ENCODE measurements at regions not wholly inside any gene's neighbourhood (a gene's known extent, or its start where the extent isn't known, plus 50 kb on each side); places are given as distances from the start of the nearest gene placed in this dataset.

DNA sequence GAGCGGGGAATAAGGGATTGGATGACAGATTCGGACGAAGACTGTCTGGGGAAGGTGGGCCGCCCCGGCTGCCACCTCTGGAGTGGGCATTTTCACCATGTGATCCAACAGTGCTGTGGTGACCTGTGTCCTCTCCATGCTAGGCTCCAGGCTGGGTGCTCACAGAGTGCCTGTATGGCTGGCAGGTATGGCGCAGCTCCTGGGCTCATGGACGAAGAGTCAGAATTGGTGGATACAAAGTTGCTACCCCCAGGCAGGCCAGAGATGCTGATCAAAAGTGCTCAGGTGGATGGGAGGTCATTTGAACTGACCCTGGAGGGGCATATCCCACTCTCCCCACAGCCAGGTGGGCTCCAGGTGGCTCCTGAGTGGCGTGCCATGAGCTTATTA, 111.3 kb upstream of the UQCRFS1 start:
- no peak for DNase-seq

DNA sequence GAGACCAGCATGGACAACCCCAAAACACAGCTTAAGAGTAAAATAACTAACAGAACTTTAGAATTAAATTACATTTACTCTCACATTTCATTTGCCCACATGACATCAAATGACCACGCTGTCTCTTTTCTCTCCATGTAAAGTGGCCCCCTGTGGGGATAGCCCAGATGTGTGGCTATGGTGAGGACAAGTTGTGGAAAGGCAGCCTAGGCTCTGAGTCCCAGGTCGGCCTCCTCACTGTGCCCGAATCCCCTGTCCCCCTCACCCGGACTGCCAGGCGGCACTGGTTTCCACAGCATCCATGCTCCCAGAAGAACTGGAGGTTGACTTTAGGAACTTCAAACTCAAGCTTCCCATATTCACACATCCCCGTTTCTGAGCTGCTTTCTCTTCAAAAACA, 111.8 kb upstream of the UQCRFS1 start:
- no peak for DNase-seq

DNA sequence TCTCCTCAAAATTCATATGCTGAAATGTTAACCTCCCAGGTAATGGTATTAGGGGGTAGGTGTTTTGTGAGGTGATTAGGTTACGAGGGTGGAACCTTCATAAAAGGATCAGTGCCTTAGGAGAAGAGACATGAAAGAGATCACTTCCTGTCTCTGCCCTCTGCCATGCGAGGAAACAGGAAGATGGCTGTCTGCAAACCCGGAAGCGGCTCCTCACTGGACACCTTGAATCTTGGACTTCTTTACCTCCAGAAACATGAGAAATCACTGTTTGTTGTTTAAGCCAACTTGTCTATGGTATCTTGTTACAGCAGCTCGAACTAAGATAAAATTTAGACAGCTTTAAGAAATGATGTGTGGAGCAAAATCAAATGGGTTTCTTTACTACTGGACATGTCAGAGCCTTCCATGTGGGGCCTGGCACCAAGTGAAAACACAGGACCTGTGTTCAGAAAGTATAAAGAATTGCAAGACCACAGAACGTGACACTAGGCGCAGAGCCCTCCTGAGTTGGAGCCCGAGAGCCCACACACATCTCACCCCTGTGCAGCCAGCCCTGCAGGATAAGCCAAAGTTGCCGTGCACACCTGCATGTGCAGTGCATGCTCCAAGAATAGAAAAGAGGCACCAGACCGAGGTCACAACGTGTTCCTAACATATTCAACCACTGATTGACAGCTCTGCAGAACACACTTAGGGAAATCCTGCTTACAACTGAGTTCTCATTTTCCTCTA, 112.5 kb upstream of the UQCRFS1 start:
- DNase-seq: no peak

DNA sequence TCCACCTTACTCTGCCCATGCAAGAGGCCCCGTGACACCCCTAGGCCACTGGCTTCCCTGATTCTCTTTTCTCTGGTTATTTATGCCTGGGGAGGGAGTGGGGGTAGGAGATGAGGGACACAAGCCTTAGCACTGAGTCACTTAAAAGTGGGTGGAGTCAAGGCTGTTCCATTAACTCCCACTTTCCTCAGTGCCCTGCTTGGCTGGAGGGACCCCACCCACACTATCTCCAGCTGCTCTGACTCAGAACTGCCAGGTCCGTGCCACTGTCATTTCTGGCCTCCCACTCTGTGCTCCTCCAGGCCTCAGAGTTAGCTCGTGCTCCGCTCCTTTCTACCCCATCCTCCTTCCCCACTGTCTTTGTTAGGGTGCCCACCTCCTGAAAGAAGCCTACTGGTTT, 113.4 kb upstream of the UQCRFS1 start:
- DNase-seq: no peak

DNA sequence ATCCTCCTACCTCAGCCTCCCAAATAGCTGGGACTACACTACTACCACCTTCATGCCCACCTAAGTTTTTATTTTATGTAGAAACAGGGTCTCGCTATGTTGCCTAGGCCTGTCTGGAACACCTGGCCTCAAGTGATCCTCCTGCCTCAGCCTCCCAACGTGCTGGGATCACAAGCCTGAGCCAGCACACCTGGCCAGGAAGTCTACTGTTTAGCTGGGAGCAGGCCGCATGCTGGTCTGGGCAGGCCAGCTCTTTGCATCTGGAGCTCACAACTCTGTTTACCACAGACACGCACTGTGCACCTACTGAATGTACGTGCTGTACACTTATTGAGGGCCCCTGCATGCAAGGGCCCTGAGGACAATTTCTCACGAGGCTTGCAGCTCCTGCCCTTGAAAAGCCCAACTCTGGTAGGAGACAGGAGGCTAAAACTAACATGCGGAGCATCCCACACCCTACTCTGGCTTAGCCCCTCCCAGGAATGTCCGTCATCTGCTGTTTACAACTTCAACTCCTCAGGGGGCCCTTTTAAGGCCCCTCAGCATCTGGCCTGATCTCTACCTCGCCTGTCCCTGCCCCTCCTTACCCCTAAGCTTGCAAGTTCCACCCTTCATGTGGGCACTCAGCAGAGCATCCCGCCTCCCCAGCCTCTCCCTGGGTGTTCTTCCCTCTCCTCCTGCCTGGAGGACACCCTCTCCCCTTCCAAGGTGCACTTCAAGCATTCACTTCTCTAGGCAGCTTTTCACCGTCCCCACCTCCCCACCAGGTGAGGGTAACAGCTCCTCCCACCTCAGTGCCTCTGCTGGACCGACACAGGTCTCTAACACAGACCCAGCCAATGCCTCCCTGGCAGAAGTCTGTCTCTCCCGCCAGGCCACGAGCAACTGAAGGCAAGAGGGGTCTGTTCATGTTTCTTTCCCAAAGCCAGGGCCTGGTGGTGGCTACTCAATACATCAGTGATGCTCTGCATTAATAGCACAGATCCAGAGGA, 114.2 kb upstream of the UQCRFS1 start:
- no peak for DNase-seq

DNA sequence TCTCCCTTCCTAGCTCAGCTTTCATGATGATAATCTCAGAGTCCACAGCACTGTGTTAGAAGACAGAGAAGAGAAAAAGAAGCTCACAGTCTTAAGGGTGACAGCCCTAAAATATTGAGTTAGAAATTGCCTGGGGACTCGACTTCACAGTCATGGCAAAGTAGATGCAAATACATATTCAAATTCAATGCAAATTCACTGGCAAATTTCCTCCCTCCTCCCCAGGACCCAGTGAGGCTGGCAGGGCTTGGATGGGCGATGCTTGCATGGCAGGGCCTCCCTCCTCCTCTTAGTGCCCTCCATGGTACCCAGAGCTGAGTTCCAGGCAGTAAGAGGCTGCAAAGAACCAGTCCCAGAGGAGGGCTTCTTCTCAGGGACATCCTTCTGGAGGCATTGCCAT, 115.6 kb upstream of the UQCRFS1 start:
- DNase-seq: no peak

DNA sequence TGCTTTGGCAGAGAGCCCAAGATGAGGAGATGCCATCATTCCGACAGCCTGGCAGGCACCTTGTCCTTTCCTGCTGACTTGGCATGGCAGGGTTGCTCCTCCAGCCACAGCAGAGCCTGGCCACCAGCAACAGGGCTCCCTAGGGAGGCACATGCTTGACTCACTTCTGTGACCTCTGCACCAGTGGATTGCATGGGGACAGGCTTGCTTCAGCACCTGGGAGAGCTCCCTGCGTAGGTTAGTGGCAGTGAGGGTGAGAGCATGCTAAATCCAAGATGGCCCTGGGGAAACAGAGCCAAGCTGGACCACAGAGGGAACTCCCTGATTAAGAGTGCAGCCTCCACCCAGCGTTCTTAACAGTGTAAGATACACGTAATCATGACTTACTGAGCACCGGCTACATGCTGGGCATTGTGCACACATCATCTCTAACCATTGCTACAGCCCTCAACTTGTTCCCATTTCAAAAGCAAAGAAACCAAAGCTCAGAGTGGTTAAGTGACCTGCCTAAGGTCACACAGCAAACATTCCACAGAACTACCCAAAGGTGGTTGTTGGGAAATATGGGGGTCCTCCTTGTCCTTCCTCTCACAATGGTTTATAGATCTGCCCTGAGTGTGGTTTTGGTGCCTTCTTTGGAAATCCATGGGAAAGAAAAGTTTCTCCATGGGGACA, 116.6 kb upstream of the UQCRFS1 start:
- DNase-seq: no peak

DNA sequence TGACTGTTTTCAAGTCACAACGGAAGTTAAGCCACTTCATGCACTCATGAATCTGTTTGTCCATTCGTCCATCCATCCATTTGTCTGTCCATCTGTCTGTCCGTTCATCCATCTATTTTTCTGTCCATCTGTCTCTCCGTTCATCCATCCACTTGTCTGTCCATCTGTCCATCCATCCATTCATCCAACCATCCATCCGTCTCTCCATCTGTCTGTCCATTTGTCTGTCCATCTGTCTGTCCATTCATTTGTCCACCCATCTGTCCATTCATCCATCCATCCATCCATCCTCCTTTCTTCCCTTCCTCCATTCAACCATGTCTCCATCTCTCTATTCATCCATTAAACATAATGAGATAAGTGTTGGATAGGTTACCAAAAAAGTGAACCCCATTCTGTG, 123.5 kb upstream of the UQCRFS1 start:
- no peak for DNase-seq

DNA sequence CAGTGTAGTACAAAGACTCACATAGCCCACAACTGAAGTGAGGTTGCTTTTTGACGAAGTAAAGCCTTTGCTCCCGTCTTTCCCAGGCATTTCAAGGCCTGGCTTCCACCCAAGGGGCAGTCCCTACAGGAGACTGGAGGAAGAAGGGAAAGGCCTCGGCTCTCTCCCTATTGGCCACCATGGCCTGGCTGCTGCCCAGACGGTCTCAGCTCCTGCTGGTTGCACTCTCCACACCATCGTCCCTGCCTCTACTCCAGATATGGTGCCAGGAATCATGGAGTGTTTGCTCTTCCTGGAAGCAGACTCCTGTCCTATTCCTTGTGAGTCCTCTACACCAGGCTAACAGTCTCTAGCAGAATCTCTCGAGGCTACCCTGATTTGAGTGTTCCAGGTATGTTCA, 124.1 kb upstream of the UQCRFS1 start:
- DNase-seq: no peak

DNA sequence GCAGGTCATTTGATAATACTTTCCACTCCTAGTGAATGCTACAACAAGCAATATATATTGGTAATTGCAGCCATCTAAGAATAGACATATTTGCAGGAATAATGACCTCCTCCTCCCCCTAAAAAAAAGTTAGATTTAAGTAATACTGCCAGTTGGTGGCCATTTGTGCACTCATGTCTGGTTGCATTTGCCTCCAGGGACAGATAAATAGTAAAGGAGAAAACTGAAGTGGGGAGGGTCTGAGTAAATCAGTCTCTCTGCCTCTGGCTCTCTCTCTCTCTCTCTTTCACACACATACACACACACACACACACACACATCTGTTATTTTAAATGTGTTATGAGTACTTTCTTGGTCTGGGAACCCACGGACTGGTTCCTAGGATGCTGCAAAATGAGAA, 125.5 kb upstream of the UQCRFS1 start:
- no peak for DNase-seq

DNA sequence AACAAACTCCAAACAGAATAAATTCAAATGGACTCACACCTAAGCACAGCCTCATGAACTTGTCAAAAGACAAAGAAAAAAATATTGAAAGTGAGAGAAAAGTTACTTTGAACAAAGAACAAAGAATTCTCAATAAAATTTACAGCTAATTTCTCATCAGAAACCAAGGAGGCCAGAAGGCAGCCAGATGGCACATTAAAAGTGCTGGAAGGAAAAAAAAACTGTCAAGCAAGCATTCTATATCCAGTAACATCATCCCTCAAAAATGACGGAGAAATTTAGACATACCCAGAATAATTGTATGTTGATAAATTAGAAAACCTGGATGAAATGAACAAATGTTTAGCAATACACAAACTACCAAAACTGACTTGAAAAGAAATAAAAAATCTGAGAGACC, 129.8 kb upstream of the UQCRFS1 start:
- DNase-seq: no peak

DNA sequence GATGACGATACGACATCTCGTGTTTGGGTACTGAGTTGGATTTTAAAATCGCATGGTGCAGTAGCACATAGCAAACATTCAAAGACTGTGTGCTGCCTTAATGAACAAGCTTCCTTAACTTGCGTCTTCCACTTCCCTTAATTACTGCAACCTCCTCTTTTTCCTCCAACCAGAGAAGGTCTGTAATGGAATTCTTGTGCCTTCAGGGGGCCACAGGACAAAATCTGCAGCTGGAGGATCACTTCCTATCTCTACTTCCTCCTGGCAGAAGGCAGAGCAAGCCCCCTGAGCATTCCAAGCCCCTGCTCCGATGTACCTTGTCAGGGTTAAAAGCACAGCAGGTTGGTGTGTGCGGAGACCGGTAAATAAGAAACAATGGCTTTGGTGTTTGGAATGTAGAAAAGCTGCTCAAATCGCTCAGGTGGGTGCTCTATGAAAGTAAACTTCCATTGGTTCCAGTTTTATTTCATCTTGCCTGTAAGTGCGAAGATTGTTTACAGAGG, 151.3 kb upstream of the UQCRFS1 start:
- DNase-seq: no peak

DNA sequence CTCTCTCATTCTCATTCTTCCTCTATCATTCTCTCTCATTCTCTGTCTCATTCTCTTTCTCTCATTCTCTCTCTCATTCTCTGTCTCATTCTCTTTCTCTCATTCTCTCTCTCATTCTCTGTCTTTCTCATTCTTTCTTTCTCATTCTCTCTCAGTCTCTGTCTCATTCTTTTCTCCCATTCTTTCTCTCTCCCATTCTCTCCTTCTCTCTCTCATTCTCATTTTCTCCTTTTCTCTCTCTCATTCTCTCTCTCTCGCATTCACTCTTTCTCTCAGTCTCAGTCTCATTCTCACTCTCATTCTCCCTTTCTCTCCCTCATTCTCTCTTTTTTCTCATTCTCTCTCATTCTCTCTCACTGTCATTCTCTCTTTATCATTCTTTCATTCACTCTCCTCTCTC, 152.0 kb upstream of the UQCRFS1 start:
- no peak for DNase-seq

DNA sequence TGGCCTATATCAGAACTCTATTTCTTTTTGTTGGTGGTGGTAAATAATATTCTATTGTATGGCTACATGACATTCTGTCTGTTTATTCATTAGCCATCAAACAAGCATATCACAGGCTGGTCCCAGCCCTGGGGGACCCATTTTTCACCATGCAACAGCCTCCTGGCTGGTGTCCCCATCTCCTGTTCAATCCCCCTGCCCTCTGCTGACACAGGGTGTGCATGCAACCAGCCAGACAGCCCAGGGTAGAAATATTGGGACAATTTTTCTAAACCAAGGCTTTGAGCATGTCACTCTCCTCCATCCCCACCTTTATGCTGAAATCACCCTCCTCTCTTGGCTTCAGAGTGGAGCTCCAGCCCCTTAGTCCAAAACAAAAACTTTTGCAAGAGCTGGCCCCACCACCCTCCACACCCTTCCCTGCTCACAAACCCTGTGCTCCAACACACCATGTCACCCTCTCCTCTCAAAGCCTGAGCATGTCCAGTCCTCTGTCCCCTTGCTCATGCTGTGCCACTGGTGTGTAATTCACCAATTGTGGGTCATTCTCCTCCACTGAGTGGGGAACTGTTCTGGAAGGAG, 153.0 kb upstream of the UQCRFS1 start:
- DNase-seq: no peak

DNA sequence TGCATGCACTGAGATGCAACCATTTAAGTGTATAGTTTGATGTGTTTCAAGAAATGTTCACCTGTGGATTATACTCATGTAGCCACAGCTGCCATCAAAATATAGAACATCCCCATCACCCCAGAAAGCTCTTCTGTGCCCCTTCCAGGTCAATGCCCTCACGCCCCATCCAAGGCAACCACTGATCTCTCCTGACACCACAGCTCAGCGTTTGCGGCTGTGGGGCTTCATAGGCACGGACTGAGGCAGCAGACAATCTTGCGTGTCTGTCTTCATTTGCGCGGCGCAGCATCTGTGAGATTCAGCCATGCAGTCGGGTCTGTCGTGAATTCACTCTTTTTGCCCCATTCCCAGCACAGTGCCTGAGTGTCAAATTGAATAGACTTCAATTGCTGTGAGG, 153.8 kb upstream of the UQCRFS1 start:
- DNase-seq: no peak

DNA sequence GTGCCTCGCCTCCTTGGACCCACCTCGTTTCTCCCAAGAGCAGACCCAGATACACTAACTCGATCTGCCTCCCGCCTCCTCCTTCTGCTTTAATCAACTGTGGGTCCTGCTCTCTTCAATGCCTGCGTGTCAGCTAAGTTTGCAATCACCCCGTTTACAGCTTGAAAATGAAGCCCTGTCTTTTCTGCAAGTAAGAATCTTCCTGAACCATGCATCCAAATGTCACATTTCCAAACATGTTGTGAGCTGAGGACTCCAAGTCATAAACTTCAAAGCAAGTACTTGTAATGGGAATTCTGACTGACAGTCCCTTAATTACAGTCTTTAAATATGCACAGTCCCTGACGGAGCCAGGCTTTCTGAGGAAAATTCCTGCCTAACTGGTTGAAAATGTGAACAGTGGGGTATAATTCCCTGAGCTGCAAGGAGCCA, 154.9 kb upstream of the UQCRFS1 start:
- no peak for DNase-seq

DNA sequence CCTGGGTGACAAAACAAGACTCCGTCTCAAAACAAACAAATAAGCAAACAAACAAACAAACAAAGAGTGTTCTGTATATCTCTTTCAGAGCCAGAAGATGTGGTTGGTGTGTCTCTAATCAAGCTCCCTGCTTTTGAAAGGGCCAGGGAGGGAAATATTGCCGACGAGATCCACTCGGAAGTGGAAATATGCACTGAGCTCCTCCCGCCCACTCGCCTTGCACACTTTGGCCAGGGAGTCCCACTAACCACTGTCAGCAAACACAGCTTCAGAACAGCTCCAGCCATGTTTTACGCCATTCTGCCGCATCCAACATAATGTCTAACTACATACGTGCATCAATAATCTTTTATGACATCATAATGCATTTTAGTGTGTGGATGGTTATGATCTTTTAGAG, 155.5 kb upstream of the VSTM2B start:
- DNase-seq: no peak

DNA sequence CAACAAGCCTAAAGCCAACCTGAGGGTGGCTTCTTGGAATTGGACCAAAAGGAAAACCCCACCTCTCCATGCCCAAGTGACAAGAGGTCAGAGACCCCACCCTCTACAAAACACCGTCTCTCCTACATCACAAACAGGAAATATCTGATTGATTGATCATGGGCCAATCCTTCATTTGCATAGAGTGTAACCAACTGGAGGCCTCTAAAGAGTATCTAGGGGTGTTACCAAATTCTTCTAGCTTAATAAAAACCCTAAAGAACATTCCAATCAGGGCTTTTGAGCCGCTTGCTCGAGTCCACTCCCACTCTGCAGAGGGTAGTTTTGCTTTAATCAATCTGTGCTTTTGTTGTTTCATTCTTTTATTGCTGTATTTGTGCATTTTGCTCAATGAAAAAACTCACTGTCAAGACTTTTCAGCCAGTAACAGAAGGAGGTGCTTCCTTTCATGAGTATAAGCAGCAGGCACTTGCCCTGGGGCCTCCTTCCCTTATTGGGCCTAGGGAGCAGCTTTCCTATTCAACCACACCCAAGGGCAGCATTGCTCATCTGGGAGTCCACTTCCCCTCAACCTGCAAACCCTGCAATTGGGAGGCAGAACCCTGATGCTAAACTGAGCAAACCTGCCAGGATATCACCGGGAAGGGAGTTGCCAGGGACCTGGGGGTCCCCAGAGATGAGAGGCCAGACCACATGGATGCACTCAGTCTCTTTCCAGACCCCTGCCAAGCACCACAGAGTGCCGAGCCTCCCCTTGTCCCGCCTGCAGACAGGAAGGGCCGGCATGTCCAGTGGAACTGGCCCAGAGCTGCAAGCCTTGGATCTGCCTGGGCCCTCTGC, 154.3 kb upstream of the VSTM2B start:
- DNase-seq: no peak

DNA sequence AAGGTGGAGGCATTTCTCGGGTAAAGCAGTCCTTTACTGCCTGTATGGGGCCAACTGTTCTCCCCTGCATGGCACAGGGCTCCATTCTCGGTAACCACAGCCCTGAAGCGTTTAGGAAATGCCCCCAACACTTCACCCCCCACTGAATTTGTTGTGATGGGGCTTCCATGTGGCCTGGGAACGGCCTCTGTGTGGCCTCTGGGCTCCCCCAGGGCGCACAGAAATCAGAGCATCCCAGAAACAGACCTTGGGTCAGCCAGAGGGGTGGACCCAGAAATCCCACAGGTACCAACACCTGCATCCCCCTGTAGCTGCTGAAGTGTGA, 153.7 kb upstream of the VSTM2B start:
- DNase-seq: no peak

DNA sequence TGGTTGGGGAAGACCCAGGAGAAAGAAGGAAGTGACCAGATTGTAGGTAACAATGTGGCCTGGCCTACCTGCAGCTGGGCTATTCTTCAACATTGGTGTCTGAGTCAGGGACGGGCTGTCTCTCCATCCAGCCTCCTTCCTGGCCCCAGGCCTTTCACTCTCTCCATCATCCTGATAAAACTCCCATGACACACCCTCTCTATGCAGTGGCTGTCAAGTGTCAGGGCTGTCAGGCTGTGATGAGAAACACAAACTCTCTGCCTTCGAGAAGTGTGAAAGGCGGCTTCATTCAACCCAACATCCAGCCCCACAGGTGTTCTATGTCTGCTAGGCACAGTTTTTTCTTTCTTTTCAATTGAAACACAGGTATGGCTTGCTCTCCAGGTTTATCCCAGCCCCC, 153.3 kb upstream of the VSTM2B start:
- no peak for DNase-seq

DNA sequence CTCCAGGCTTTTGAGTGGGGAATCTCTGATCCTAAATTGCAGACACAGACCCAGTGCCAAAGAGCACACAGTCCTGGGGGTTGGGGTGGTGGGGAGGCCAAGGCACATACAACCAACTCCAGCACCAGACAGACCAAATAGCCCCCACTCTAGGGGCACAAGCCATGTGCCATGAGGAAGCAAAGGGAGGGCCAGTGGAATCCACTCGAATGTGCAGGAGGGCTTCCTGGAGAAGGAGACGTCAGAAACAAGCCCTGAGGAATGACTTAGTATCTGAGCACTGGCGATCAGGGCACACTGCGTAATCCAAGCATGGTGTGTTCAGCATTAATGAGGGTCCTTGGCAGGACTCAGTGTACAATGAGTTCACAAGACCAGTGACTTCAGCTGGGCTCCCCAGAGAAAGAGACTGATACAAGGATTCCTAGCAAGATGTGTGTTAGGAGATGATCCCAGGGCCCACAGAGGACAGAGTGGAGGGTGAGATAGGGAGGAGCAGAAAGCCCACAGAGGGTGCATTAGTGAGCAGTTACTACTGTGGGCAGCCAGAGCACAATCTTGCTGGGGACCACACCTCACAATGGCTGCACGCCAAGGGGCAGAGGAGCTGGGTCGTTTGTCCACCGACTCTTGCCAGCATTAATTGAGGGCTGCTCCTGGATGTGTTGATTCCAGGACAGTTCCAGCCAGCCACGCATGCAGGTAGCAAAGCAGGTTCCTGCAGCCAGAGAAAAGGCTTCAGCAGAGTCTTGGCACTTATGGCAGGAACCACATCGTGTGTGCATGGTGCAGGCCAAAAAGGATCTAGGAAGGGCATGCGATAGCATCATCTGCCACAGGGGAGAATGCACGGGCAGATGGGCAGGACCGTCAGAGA, 152.6 kb upstream of the VSTM2B start:
- DNase-seq: no peak
